Peyer's patch (tissue), 4 donors: ENCODE measurements at regions not wholly inside any gene's neighbourhood (a gene's known extent, or its start where the extent isn't known, plus 50 kb on each side); places are given as distances from the start of the nearest gene placed in this dataset.

Experiments used
- POLR2A ChIP-seq, 2 donors: fragments of 450-650 bp; IDR thresholded peaks; one replicate each; pipeline ENCODE4 v1.5.1; 2017; ENCODE audit warnings: antibody characterized with exemption in 2 of 2, mild to moderate bottlenecking in 2 of 2, moderate library complexity in 2 of 2
- TF ChIP-seq, protein P1 (sequence below), 6 experiments: fragments of 450-650 bp in 4 of 6; fragments of 200-600 bp in 2 of 6; sonication (generic) in 1 of 6; IDR thresholded peaks; one replicate each; pipeline ENCODE4 v1.5.1; 2017 to 2019; ENCODE audit warnings: antibody characterized with exemption in 6 of 6, mild to moderate bottlenecking in 3 of 6, moderate library complexity in 1 of 6

DNA sequence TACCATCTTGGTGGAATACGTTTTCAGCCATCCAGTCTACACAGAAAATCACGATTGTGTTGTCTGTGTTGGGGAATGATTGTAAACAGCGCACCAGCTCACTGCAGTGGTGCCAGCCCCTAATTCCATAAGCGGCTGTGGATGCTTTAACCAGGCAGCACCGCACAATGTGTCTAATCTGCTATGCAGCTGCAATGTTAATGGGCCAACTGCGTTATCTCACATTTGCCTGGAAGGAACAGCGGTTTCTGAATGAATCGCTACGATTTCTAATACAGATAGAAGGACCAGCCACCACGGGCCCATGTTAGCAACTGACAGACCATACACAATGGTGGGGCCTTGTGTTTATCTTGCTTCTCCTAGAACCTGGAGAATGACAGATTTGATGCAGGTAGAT lies 384.5 kb upstream of the KIRREL3 start:
- TF ChIP-seq, protein P1, sequence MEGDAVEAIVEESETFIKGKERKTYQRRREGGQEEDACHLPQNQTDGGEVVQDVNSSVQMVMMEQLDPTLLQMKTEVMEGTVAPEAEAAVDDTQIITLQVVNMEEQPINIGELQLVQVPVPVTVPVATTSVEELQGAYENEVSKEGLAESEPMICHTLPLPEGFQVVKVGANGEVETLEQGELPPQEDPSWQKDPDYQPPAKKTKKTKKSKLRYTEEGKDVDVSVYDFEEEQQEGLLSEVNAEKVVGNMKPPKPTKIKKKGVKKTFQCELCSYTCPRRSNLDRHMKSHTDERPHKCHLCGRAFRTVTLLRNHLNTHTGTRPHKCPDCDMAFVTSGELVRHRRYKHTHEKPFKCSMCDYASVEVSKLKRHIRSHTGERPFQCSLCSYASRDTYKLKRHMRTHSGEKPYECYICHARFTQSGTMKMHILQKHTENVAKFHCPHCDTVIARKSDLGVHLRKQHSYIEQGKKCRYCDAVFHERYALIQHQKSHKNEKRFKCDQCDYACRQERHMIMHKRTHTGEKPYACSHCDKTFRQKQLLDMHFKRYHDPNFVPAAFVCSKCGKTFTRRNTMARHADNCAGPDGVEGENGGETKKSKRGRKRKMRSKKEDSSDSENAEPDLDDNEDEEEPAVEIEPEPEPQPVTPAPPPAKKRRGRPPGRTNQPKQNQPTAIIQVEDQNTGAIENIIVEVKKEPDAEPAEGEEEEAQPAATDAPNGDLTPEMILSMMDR (IDR thresholded peaks at IDR 0.05) = no peak
- no peak for TF ChIP-seq POLR2A (IDR thresholded peaks at IDR 0.05)
